C4-2B (cell line): ENCODE measurements at regions not wholly inside any gene's neighbourhood (a gene's known extent, or its start where the extent isn't known, plus 50 kb on each side); places are given as distances from the start of the nearest gene placed in this dataset.

Source experiments
- H3K27ac ChIP-seq: fragments of 450-650 bp; 2 replicates; pipeline ENCODE4 v1.5.1; 2017
- ZFX ChIP-seq: fragments of 450-650 bp; IDR thresholded peaks from 2 replicates; pipeline ENCODE4 v1.6.1; 2017
- TF ChIP-seq, protein P1 (sequence below): fragments of 450-650 bp; conservative IDR thresholded peaks from 2 replicates; pipeline ENCODE4 v1.5.1; 2017; ENCODE audit warnings: mild to moderate bottlenecking

DNA sequence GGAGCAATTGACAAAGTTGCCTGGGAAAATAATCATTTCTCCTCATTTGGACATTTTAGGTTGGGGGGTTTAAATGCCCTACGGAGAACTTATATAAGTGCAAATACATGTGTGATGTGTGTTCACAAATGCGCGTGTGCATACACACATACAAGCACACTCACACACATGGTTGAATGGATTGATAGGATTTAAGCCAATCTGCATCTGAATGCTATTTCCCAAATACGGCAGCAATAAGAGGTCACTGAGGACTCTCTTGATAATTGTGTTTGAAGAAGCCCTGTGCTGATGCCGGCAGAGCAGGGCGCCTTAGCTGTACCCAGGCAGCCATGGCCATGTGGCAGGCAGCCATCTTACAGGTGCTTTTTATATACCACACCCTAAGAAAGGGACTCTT is 165.3 kb upstream of the LEF1 start:
- no peak overlapping the region for H3K27ac ChIP-seq
- TF ChIP-seq, protein P1, sequence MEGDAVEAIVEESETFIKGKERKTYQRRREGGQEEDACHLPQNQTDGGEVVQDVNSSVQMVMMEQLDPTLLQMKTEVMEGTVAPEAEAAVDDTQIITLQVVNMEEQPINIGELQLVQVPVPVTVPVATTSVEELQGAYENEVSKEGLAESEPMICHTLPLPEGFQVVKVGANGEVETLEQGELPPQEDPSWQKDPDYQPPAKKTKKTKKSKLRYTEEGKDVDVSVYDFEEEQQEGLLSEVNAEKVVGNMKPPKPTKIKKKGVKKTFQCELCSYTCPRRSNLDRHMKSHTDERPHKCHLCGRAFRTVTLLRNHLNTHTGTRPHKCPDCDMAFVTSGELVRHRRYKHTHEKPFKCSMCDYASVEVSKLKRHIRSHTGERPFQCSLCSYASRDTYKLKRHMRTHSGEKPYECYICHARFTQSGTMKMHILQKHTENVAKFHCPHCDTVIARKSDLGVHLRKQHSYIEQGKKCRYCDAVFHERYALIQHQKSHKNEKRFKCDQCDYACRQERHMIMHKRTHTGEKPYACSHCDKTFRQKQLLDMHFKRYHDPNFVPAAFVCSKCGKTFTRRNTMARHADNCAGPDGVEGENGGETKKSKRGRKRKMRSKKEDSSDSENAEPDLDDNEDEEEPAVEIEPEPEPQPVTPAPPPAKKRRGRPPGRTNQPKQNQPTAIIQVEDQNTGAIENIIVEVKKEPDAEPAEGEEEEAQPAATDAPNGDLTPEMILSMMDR = no peak
- no peak for TF ChIP-seq ZFX

DNA sequence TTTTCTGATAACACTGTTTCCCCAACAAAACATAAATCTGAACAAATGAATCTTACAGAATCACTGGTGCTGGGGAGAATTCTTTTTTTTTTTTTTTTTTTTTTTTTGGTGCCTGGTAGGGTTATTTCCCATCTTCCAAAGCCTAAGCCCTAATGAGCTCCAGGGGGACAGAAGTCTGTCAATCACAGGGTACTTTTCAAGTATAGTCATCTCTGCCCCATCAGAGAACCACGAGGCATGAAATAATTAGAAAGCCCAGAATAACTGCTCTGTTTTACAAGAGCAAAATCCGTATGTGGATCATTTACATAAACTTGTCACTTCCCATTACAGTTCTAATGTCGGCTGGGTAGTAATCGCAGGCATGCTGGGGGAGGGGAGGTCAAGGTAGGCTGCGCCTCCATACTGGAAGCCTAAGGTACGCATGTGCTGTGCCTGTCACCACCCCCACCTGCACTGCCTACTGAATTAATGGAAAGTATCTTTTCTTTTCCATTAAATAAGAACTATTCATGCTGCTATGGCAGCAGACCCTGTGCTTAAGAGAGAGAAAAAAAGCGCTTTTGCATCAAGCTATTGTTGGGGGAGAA is 164.7 kb upstream of the LEF1 start:
- H3K27ac ChIP-seq = no peak overlapping the region
- no peak for TF ChIP-seq ZFX
- TF ChIP-seq, protein P1 = no peak

GRCh38 chr4:108331905-108332632 is 163.3 kb upstream of the LEF1 start:
- TF ChIP-seq, protein P1 = no peak
- TF ChIP-seq ZFX = no peak
- no peak overlapping the region for H3K27ac ChIP-seq

DNA sequence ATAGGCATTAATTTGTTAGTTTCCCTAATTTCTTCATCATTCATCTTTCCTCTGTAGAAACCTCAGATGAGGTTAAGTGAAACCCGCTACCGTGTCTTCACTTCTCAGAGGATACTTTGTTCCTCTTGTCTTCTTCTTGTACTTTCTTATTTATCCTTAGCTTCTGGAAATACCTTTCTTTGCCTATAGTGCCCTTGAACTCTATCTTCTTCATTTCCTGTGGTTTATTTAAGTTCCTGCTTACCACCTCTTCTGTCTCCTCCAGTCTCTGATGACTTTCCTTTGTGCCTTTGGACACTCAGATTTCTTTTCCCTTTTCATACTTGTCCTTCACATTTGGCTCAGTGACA is 159.6 kb upstream of the LEF1 start:
- TF ChIP-seq, protein P1 = no peak
- TF ChIP-seq ZFX = no peak
- no peak overlapping the region for H3K27ac ChIP-seq

- no peak overlapping the region for H3K27ac ChIP-seq
- no peak for TF ChIP-seq ZFX
- TF ChIP-seq, protein P1 = no peak
Measured at GRCh38 chr4:108327642-108328382, 159.1 kb upstream of the LEF1 start.

- no peak overlapping the region for H3K27ac ChIP-seq
- TF ChIP-seq, protein P1 = no peak
- TF ChIP-seq ZFX = no peak
Measured at GRCh38 chr4:108325561-108325960, 156.8 kb upstream of the LEF1 start.

DNA sequence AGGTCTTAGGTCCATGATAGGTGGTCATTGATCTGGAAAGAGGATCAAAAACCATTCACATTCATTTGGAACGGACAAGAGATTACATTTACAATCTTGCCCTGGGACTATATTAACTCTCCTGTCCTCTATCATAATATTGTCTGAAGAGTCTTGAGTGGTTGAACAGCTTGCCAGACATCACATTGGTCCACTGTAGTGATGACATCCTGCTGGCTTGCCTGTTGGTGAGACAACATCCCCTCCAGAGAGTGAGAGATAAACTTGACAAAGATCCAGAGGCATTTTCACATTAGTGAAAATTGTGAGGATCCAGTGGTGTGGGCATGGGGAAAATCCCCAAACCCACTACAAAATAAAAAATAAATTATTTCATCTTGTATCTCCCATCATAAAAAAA is 155.7 kb upstream of the LEF1 start:
- no peak overlapping the region for H3K27ac ChIP-seq
- TF ChIP-seq, protein P1 = no peak
- TF ChIP-seq ZFX = no peak
